ENCODE measurements at regions not wholly inside any gene's neighbourhood (a gene's known extent, or its start where the extent isn't known, plus 50 kb on each side); places are given as distances from the start of the nearest gene placed in this dataset.
"Not testable (repeated sequence)": the region's sequence is repeated elsewhere in the genome, so short reads cannot be mapped to it uniquely, and the experiment has no call there.

GRCh38 chr17:70947636-70948565 lies 778.6 kb downstream of the KCNJ2 start:
- Histone ChIP-seq H3K9me2 (replicated peaks; ENCODE audit: insufficient read depth, low read length) (no peaks in the 10 kb centered on the region), H3K27ac (ENCODE audit: low read depth, low read length) (no peak overlapping the region), H3K4me2 (ENCODE audit: low read depth, low read length, poor library complexity, severe bottlenecking) (no peak overlapping the region), H3K4me3 (ENCODE audit: insufficient read depth, low read length, poor library complexity, severe bottlenecking) (no peak overlapping the region), H2AFZ (ENCODE audit: low read depth, low read length, severe bottlenecking) (no peak overlapping the region), H3F3A (ENCODE audit: insufficient read depth) (no peaks in the 10 kb centered on the region), H3K27me3 (ENCODE audit: low read length) (no peaks in the 10 kb centered on the region), H4K20me1 (ENCODE audit: low read depth, low read length) (no peaks in the 10 kb centered on the region), H3K9ac (ENCODE audit: low read length) (no peak overlapping the region), H3K36me3 (ENCODE audit: low read length) (no peaks in the 10 kb centered on the region), H3K79me2 (ENCODE audit: insufficient read depth, low read length) (no peaks in the 10 kb centered on the region), H3K9me3 (ENCODE audit: insufficient read depth, low read length) (no peaks in the 10 kb centered on the region)
- TF ChIP-seq EZH2phosphoT487 (conservative IDR thresholded peaks at IDR 0.05; ENCODE audit: low read length) (no peak), CTCF (IDR thresholded peaks at IDR 0.05; ENCODE audit: insufficient read depth, low read length, poor library complexity, severe bottlenecking) (no peak)

- H3K9me3 ChIP-seq (ENCODE audit: insufficient read depth, low read length); H3K27me3 ChIP-seq (ENCODE audit: low read length); H3F3A ChIP-seq (ENCODE audit: insufficient read depth); H3K9me2 ChIP-seq (replicated peaks; ENCODE audit: insufficient read depth, low read length); H3K4me3 ChIP-seq (ENCODE audit: insufficient read depth, low read length, poor library complexity, severe bottlenecking); H3K79me2 ChIP-seq (ENCODE audit: insufficient read depth, low read length); H2AFZ ChIP-seq (ENCODE audit: low read depth, low read length, severe bottlenecking); H3K27ac ChIP-seq (ENCODE audit: low read depth, low read length); H3K4me2 ChIP-seq (ENCODE audit: low read depth, low read length, poor library complexity, severe bottlenecking); H4K20me1 ChIP-seq (ENCODE audit: low read depth, low read length); H3K9ac ChIP-seq (ENCODE audit: low read length); H3K36me3 ChIP-seq (ENCODE audit: low read length): not testable (repeated sequence)
Observed at GRCh38 chr17:70953140-70953539, 783.8 kb downstream of the KCNJ2 start.

- no peak for TF ChIP-seq CTCF (IDR thresholded peaks at IDR 0.05; ENCODE audit: insufficient read depth, low read length, poor library complexity, severe bottlenecking)
- no peak for TF ChIP-seq EZH2phosphoT487 (conservative IDR thresholded peaks at IDR 0.05; ENCODE audit: low read length)
- Histone ChIP-seq H3K27me3 (ENCODE audit: low read length) (no peaks in the 10 kb centered on the region), H3K27ac (ENCODE audit: low read depth, low read length) (no peak overlapping the region)
Observed at GRCh38 chr17:70955441-70955840, 786.1 kb downstream of the KCNJ2 start.

GRCh38 chr17:70956726-70957125 lies 787.4 kb downstream of the KCNJ2 start:
- Histone ChIP-seq H3K4me3 (ENCODE audit: insufficient read depth, low read length, poor library complexity, severe bottlenecking) (no peak overlapping the region), H3F3A (ENCODE audit: insufficient read depth) (no peaks in the 10 kb centered on the region), H3K27me3 (ENCODE audit: low read length) (no peaks in the 10 kb centered on the region), H3K27ac (ENCODE audit: low read depth, low read length) (no peak overlapping the region), H2AFZ (ENCODE audit: low read depth, low read length, severe bottlenecking) (no peak overlapping the region), H3K36me3 (ENCODE audit: low read length) (no peaks in the 10 kb centered on the region), H4K20me1 (ENCODE audit: low read depth, low read length) (no peaks in the 10 kb centered on the region), H3K79me2 (ENCODE audit: insufficient read depth, low read length) (no peaks in the 10 kb centered on the region), H3K9me2 (replicated peaks; ENCODE audit: insufficient read depth, low read length) (no peaks in the 10 kb centered on the region), H3K9ac (ENCODE audit: low read length) (no peak overlapping the region), H3K9me3 (ENCODE audit: insufficient read depth, low read length) (no peaks in the 10 kb centered on the region), H3K4me2 (ENCODE audit: low read depth, low read length, poor library complexity, severe bottlenecking) (no peak overlapping the region)
- TF ChIP-seq CTCF (IDR thresholded peaks at IDR 0.05; ENCODE audit: insufficient read depth, low read length, poor library complexity, severe bottlenecking) = no peak
- TF ChIP-seq EZH2phosphoT487 (conservative IDR thresholded peaks at IDR 0.05; ENCODE audit: low read length) = no peak

More at GRCh38 chr17:70955441-70955840, 786.1 kb downstream of the KCNJ2 start:
- Histone ChIP-seq H3K9me2 (replicated peaks; ENCODE audit: insufficient read depth, low read length) (no peaks in the 10 kb centered on the region), H2AFZ (ENCODE audit: low read depth, low read length, severe bottlenecking) (no peak overlapping the region), H3K36me3 (ENCODE audit: low read length) (no peaks in the 10 kb centered on the region), H3K79me2 (ENCODE audit: insufficient read depth, low read length) (no peaks in the 10 kb centered on the region), H4K20me1 (ENCODE audit: low read depth, low read length) (no peaks in the 10 kb centered on the region), H3F3A (ENCODE audit: insufficient read depth) (no peaks in the 10 kb centered on the region), H3K4me3 (ENCODE audit: insufficient read depth, low read length, poor library complexity, severe bottlenecking) (no peak overlapping the region), H3K9me3 (ENCODE audit: insufficient read depth, low read length) (no peaks in the 10 kb centered on the region), H3K4me2 (ENCODE audit: low read depth, low read length, poor library complexity, severe bottlenecking) (no peak overlapping the region), H3K9ac (ENCODE audit: low read length) (no peak overlapping the region)
